A549 (cell line): ENCODE measurements at regions not wholly inside any gene's neighbourhood (a gene's known extent, or its start where the extent isn't known, plus 50 kb on each side); places are given as distances from the start of the nearest gene placed in this dataset.

ENCODE experiments used
- ATAC-seq, 2 experiments: fragments of 200-7000 bp in 1 of 2; fragments of >200 bp in 1 of 2; cut with Nextera tagmentation in 1 of 2; cut with Tn5 transposase in 1 of 2; 3 replicates each; pipeline versions ENCODE4 v1.8.0 to v1.9.1; 2018 to 2020; ENCODE audit warnings: mild to moderate bottlenecking in 1 of 2, moderate library complexity in 1 of 2
- CTCF ChIA-PET: fragments of 300-600 bp; sonication (Branson Sonifier 250); formaldehyde crosslinking; extraction: SDS; loops from one replicate; lab custom pipeline; 2021; ENCODE audit warnings: antibody characterized with exemption, inconsistent platforms; lab: Yijun Ruan, JAX
- POLR2A ChIA-PET: fragments of 350-600 bp; formaldehyde crosslinking; extraction: SDS; loops from one replicate; lab custom pipeline; 2021; ENCODE audit warnings: antibody characterized with exemption, inconsistent platforms; lab: Yijun Ruan, JAX
- DNase-seq, 2 experiments: peaks; one replicate each; pipeline versions ENCODE4 v3.0.0 to v3.0.0-alpha.2; 2011 to 2016; ENCODE audit warnings: low read depth in 1 of 2, low spot score in 1 of 2
- FAIRE-seq: peaks from 2 replicates; lab custom pipeline; 2011; peaks lifted over from hg19 to GRCh38; lab: Jason Lieb, UNC
- H3K27ac ChIP-seq, 2 experiments: fragments of >200 bp; sonication (Bioruptor Twin); formaldehyde crosslinking; 3 replicates each; pipeline ENCODE4 v1.5.1; 2016 to 2017
- H3K4me1 ChIP-seq: fragments of >200 bp; sonication (Bioruptor Twin); formaldehyde crosslinking; 3 replicates; pipeline ENCODE4 v1.6.1; 2016
- H3K4me2 ChIP-seq: fragments of >200 bp; sonication (Bioruptor Twin); formaldehyde crosslinking; 3 replicates; pipeline ENCODE4 v1.6.1; 2016
- H3K4me3 ChIP-seq: fragments of >200 bp; sonication (Bioruptor Twin); formaldehyde crosslinking; 3 replicates; pipeline ENCODE4 v1.5.1; 2016
- H3K9me3 ChIP-seq: fragments of >200 bp; sonication (Bioruptor Twin); formaldehyde crosslinking; 3 replicates; pipeline ENCODE4 v1.6.1; 2016
- CEBPB ChIP-seq, 2 experiments: fragments of >200 bp in 1 of 2; sonication (Bioruptor Twin) in 1 of 2; formaldehyde crosslinking in 1 of 2; IDR thresholded peaks; 2 replicates each; pipeline ENCODE4 v1.6.1; 2012 to 2016
- CHD4 ChIP-seq: fragments of 200-600 bp; sonication (generic); IDR thresholded peaks from 2 replicates; pipeline ENCODE4 v1.6.1; 2016; ENCODE audit warnings: antibody characterized with exemption, mild to moderate bottlenecking, borderline replicate concordance
- EHF ChIP-seq: fragments of 250-450 bp; sonication (Bioruptor Pico); IDR thresholded peaks from 2 replicates; pipeline ENCODE4 v1.5.0; 2020; ENCODE audit warnings: mild to moderate bottlenecking
- EHMT2 ChIP-seq: fragments of 200-600 bp; sonication (generic); IDR thresholded peaks from 2 replicates; pipeline ENCODE4 v1.6.1; 2016; ENCODE audit warnings: antibody characterized with exemption, low read depth, mild to moderate bottlenecking, moderate library complexity
- EP300 ChIP-seq, 2 experiments: fragments of >200 bp; sonication (Bioruptor Twin); formaldehyde crosslinking; IDR thresholded peaks; 2 replicates in 1 of 2; 3 replicates in 1 of 2; pipeline ENCODE4 v1.6.1; 2016 to 2017
- GATA3 ChIP-seq: IDR thresholded peaks from 2 replicates; pipeline ENCODE4 v1.6.1; 2012; ENCODE audit warnings: borderline replicate concordance
- HDAC2 ChIP-seq: fragments of 200-600 bp; sonication (generic); IDR thresholded peaks from 2 replicates; pipeline ENCODE4 v1.6.1; 2016
- HOXB13 ChIP-seq: fragments of 250-450 bp; sonication (Bioruptor Pico); IDR thresholded peaks from 2 replicates; pipeline ENCODE4 v1.5.0; 2020; ENCODE audit warnings: low read depth, mild to moderate bottlenecking, moderate library complexity
- HOXB5 ChIP-seq: fragments of 250-450 bp; sonication (Bioruptor Pico); IDR thresholded peaks from 2 replicates; pipeline ENCODE4 v1.5.0; 2020; ENCODE audit warnings: mild to moderate bottlenecking, moderate library complexity
- JUNB ChIP-seq: fragments of >200 bp; sonication (Bioruptor Twin); formaldehyde crosslinking; IDR thresholded peaks from 2 replicates; pipeline ENCODE4 v1.6.1; 2016
- KDM1A ChIP-seq: fragments of 200-600 bp; sonication (generic); IDR thresholded peaks from 2 replicates; pipeline ENCODE4 v1.6.1; 2016; ENCODE audit warnings: low read depth, mild to moderate bottlenecking
- NFE2L2 ChIP-seq: fragments of 150-350 bp; conservative IDR thresholded peaks from 2 replicates; pipeline ENCODE4 v1.6.1; 2014; ENCODE audit warnings: low read length
- RARB ChIP-seq: fragments of 250-450 bp; sonication (Bioruptor Pico); IDR thresholded peaks from 2 replicates; pipeline ENCODE4 v1.8.0; 2021; ENCODE audit warnings: mild to moderate bottlenecking, moderate library complexity
- RCOR1 ChIP-seq: fragments of 150-350 bp; IDR thresholded peaks from 2 replicates; pipeline ENCODE4 v1.6.1; 2014; ENCODE audit warnings: antibody characterized with exemption, low read length, low read depth
- RNF2 ChIP-seq: fragments of 200-600 bp; sonication (generic); IDR thresholded peaks from 2 replicates; pipeline ENCODE4 v1.6.1; 2016; ENCODE audit warnings: low read depth, mild to moderate bottlenecking, antibody characterized with exemption, moderate library complexity, borderline replicate concordance
- SMC3 ChIP-seq: fragments of >200 bp; sonication (Bioruptor Twin); formaldehyde crosslinking; IDR thresholded peaks from 3 replicates; pipeline ENCODE4 v1.6.1; 2018; ENCODE audit warnings: inconsistent platforms
- ZC3H11A ChIP-seq: fragments of 450-650 bp; IDR thresholded peaks from 2 replicates; pipeline ENCODE4 v1.6.1; 2014; ENCODE audit warnings: antibody characterized with exemption, mild to moderate bottlenecking
- ZSCAN20 ChIP-seq: fragments of 250-450 bp; sonication (Bioruptor Pico); IDR thresholded peaks from 2 replicates; pipeline ENCODE4 v1.8.0; 2022; ENCODE audit warnings: mild to moderate bottlenecking, moderate library complexity
- WGBS: methylation state at CpG from one replicate; pipeline ENCODE4 v1.1.6; 2017; ENCODE audit errors: missing lambda C conversion rate; 5-methylcytosine and 5-hydroxymethylcytosine counted together
- TF ChIP-seq, protein P1 (sequence below): fragments of 250-450 bp; sonication (Bioruptor Pico); IDR thresholded peaks from 2 replicates; pipeline ENCODE4 v1.5.0; 2021; ENCODE audit warnings: mild to moderate bottlenecking, moderate library complexity, borderline replicate concordance
- TF ChIP-seq, protein P2 (sequence below): fragments of 450-650 bp; IDR thresholded peaks from 2 replicates; pipeline ENCODE4 v1.6.1; 2014; ENCODE audit warnings: antibody characterized with exemption
- TF ChIP-seq, protein P3 (sequence below): fragments of 150-350 bp; IDR thresholded peaks from 2 replicates; pipeline ENCODE4 v1.6.1; 2014; ENCODE audit warnings: low read depth, mild to moderate bottlenecking, low read length
- TF ChIP-seq, protein P4 (sequence below): fragments of >200 bp; sonication (Bioruptor Twin); formaldehyde crosslinking; IDR thresholded peaks from 2 replicates; pipeline ENCODE4 v1.6.1; 2016
- TF ChIP-seq, protein P5 (sequence below): fragments of >200 bp; sonication (Bioruptor Twin); formaldehyde crosslinking; IDR thresholded peaks from 3 replicates; pipeline ENCODE4 v1.6.1; 2016

DNA sequence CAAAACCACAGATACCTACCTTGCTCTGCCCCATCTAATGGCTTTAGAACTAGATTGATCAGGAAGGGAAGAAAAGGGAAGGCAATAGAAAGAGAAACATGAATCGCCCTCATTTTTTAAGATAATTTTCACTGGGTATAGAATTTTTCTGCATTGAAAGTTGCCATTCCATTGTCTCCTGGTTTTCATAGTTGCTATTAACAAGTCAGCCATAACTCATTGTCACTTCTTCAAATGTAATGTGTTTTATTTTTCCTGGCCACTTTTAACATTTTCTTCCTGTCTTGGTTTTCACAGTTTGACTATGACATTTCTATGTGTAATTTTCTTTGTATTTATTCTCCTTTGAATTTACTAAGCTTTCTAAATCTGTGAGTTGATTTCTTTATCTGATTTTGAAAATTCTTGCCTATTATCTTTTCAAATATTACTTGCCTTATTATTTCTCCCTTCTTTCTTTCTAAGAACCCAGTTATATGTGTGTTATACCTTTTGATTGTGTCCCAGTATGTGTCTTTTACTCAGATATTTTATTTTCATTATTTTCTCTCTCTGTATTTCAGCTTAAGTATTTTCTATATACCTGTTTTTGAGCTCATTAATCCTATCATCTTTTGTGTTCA, 85.5 kb upstream of the GLI2 start:
- DNase-seq (no peak), FAIRE-seq (no peak), ATAC-seq (no peak)
- ChIA-PET POLR2A (no interaction called here), CTCF (interaction anchor here (0.8 to 1.6 kb wide), 5 partner anchors 9 to 430 kb away, joined by 3 to 5 read pairs (median 3); no protein-coding TSS in a partner anchor)
- H3K4me1 ChIP-seq, result no peaks in the 10 kb centered on the region
- no peak overlapping the region for H3K4me2 ChIP-seq
- TF ChIP-seq ZSCAN20 (CRISPR knock-in tag) (no peak), KDM1A (peak; percentile 57; the same call in 1 of the 2 replicates), RCOR1 (no peak), CHD4 (no peak)
- TF ChIP-seq, protein P1, sequence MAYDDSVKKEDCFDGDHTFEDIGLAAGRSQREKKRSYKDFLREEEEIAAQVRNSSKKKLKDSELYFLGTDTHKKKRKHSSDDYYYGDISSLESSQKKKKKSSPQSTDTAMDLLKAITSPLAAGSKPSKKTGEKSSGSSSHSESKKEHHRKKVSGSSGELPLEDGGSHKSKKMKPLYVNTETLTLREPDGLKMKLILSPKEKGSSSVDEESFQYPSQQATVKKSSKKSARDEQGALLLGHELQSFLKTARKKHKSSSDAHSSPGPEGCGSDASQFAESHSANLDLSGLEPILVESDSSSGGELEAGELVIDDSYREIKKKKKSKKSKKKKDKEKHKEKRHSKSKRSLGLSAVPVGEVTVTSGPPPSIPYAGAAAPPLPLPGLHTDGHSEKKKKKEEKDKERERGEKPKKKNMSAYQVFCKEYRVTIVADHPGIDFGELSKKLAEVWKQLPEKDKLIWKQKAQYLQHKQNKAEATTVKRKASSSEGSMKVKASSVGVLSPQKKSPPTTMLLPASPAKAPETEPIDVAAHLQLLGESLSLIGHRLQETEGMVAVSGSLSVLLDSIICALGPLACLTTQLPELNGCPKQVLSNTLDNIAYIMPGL (CRISPR knock-in tag), result no peak
- 0% methylated on average over 1 of the region's 1 CpG for WGBS
- H3K27ac ChIP-seq, result no peak overlapping the region
- peaks cover 46% of the 10 kb centered on the region for H3K9me3 ChIP-seq
- no peak overlapping the region for H3K4me3 ChIP-seq

DNA sequence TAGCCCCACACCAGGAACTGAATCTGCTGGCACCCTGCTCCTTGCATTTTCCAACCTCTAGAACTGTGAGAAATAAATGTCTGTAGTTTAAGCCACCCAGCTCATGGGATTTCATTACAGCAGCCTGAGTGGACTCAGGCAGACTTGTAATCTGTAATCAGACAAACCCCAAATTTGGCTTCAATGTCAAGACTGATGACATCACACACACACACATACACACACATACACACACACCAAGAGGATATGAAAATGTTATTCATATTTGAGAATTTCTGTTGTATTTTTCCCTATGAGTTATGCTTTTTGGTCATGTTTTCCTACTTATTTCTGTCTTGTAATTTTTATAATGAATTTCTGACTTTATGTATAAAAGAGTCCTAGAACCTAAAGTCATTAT, 83.8 kb upstream of the GLI2 start:
- H3K4me3 ChIP-seq, result no peak overlapping the region
- no peak overlapping the region for H3K4me2 ChIP-seq
- TF ChIP-seq GATA3 (no peak), EP300 (IDR thresholded peaks at IDR 0.05) (no peak), HDAC2 (no peak), RNF2 (no peak), CEBPB (IDR thresholded peaks at IDR 0.05) (no peak), JUNB (no peak), CHD4 (no peak), RARB (CRISPR knock-in tag) (no peak), SMC3 (no peak), NFE2L2 (no peak), ZC3H11A (no peak), HOXB5 (no peak), EHF (CRISPR knock-in tag) (no peak), HOXB13 (no peak), EHMT2 (no peak), RCOR1 (no peak)
- TF ChIP-seq, protein P2, sequence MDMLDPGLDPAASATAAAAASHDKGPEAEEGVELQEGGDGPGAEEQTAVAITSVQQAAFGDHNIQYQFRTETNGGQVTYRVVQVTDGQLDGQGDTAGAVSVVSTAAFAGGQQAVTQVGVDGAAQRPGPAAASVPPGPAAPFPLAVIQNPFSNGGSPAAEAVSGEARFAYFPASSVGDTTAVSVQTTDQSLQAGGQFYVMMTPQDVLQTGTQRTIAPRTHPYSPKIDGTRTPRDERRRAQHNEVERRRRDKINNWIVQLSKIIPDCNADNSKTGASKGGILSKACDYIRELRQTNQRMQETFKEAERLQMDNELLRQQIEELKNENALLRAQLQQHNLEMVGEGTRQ, result no peak
- TF ChIP-seq, protein P3, sequence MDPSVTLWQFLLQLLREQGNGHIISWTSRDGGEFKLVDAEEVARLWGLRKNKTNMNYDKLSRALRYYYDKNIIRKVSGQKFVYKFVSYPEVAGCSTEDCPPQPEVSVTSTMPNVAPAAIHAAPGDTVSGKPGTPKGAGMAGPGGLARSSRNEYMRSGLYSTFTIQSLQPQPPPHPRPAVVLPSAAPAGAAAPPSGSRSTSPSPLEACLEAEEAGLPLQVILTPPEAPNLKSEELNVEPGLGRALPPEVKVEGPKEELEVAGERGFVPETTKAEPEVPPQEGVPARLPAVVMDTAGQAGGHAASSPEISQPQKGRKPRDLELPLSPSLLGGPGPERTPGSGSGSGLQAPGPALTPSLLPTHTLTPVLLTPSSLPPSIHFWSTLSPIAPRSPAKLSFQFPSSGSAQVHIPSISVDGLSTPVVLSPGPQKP, result no peak
- TF ChIP-seq, protein P4, sequence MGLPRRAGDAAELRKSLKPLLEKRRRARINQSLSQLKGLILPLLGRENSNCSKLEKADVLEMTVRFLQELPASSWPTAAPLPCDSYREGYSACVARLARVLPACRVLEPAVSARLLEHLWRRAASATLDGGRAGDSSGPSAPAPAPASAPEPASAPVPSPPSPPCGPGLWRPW, result no peak
- TF ChIP-seq, protein P5, sequence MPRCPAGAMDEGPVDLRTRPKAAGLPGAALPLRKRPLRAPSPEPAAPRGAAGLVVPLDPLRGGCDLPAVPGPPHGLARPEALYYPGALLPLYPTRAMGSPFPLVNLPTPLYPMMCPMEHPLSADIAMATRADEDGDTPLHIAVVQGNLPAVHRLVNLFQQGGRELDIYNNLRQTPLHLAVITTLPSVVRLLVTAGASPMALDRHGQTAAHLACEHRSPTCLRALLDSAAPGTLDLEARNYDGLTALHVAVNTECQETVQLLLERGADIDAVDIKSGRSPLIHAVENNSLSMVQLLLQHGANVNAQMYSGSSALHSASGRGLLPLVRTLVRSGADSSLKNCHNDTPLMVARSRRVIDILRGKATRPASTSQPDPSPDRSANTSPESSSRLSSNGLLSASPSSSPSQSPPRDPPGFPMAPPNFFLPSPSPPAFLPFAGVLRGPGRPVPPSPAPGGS, result no peak
- ChIA-PET CTCF (interaction anchor here (1.0 to 1.6 kb wide), 3 partner anchors 21 to 29 kb away, joined by 3 to 4 read pairs (median 3); no protein-coding TSS in a partner anchor), POLR2A (no interaction called here)
- no peak for FAIRE-seq
- H3K4me1 ChIP-seq, result no peaks in the 10 kb centered on the region
- DNase-seq, result no peak
- peaks cover 46% of the 10 kb centered on the region for H3K9me3 ChIP-seq
- no peak for ATAC-seq
- H3K27ac ChIP-seq, result no peak overlapping the region
